SK-N-MC (cell line): ENCODE measurements at regions not wholly inside any gene's neighbourhood (a gene's known extent, or its start where the extent isn't known, plus 50 kb on each side); places are given as distances from the start of the nearest gene placed in this dataset.

Source experiments
- EZH2 ChIP-seq: fragments of 200-600 bp; sonication (generic); IDR thresholded peaks from one replicate; pipeline ENCODE4 v1.6.1; 2017; ENCODE audit warnings: antibody characterized with exemption
- POLR2AphosphoS5 ChIP-seq: IDR thresholded peaks from 2 replicates; pipeline ENCODE4 v1.6.1; 2012; ENCODE audit warnings: mild to moderate bottlenecking, low read depth, low read length, borderline replicate concordance

GRCh38 chr12:38527631-38528030 is 211.1 kb downstream of the ALG10B start:
- TF ChIP-seq EZH2 (no peak), POLR2AphosphoS5 (no peak)
